Effector CD4-positive, alpha-beta T cell (primary cell): ENCODE measurements at regions not wholly inside any gene's neighbourhood (a gene's known extent, or its start where the extent isn't known, plus 50 kb on each side); places are given as distances from the start of the nearest gene placed in this dataset.

ENCODE experiments used
- DNase-seq: peaks from one replicate; pipeline ENCODE4 v3.0.0-alpha.2; 2020

GRCh38 chr12:92294676-92295440, 149.2 kb upstream of the BTG1 start:
- DNase-seq = no peak

- no peak for DNase-seq
Measured at GRCh38 chr12:92292016-92292415, 146.4 kb upstream of the BTG1 start.

GRCh38 chr12:92290886-92291285, 145.2 kb upstream of the BTG1 start:
- DNase-seq = no peak

GRCh38 chr12:92290350-92290695, 144.7 kb upstream of the BTG1 start:
- DNase-seq = no peak

GRCh38 chr12:92289629-92290349, 144.1 kb upstream of the BTG1 start:
- no peak for DNase-seq

- DNase-seq = no peak
Measured at GRCh38 chr12:92288561-92288960, 142.9 kb upstream of the BTG1 start.

- no peak for DNase-seq
Measured at GRCh38 chr12:92278378-92278828, 132.8 kb upstream of the BTG1 start.

- DNase-seq = no peak
Measured at GRCh38 chr12:92277795-92278194, 132.1 kb upstream of the BTG1 start.

GRCh38 chr12:92276276-92276675, 130.6 kb upstream of the BTG1 start:
- no peak for DNase-seq

GRCh38 chr12:92275443-92276154, 130.0 kb upstream of the BTG1 start:
- DNase-seq = no peak

GRCh38 chr12:92273076-92273475, 127.4 kb upstream of the BTG1 start:
- no peak for DNase-seq

- no peak for DNase-seq
Measured at GRCh38 chr12:92272061-92272964, 126.7 kb upstream of the BTG1 start.

- no peak for DNase-seq
Measured at GRCh38 chr12:92271341-92271740, 125.7 kb upstream of the BTG1 start.

GRCh38 chr12:92270521-92270920, 124.9 kb upstream of the BTG1 start:
- no peak for DNase-seq

- no peak for DNase-seq
Measured at GRCh38 chr12:92268946-92269345, 123.3 kb upstream of the BTG1 start.

GRCh38 chr12:92261692-92262091, 116.0 kb upstream of the BTG1 start:
- DNase-seq = no peak

GRCh38 chr12:92261071-92261470, 115.4 kb upstream of the BTG1 start:
- no peak for DNase-seq

- DNase-seq = no peak
Measured at GRCh38 chr12:92259696-92260251, 114.1 kb upstream of the BTG1 start.

- DNase-seq = no peak
Measured at GRCh38 chr12:92259291-92259690, 113.6 kb upstream of the BTG1 start.

- no peak for DNase-seq
Measured at GRCh38 chr12:92257261-92257660, 111.6 kb upstream of the BTG1 start.

- DNase-seq = no peak
Measured at GRCh38 chr12:92255741-92256140, 110.1 kb upstream of the BTG1 start.

- no peak for DNase-seq
Measured at GRCh38 chr12:92253301-92253700, 107.7 kb upstream of the BTG1 start.
